Progenitor cell of endocrine pancreas (in vitro differentiated cells): ENCODE measurements at regions not wholly inside any gene's neighbourhood (a gene's known extent, or its start where the extent isn't known, plus 50 kb on each side); places are given as distances from the start of the nearest gene placed in this dataset.

Experiments
- DNase-seq: peaks from one replicate; pipeline ENCODE4 v3.0.0; 2021; ENCODE audit warnings: low spot score; ENCODE audit not compliant: unreplicated experiment
- H3K27ac Mint-ChIP-seq: 2 replicates; pipeline ENCODE4 v1.8.0; 2021; ENCODE audit warnings: mild to moderate bottlenecking, moderate library complexity, mixed read lengths
- H3K27me3 Mint-ChIP-seq: 2 replicates; pipeline ENCODE4 v1.8.0; 2021; ENCODE audit warnings: mixed read lengths
- H3K36me3 Mint-ChIP-seq: 2 replicates; pipeline ENCODE4 v1.8.0; 2022; ENCODE audit warnings: mixed read lengths; ENCODE audit not compliant: insufficient read depth
- H3K4me1 Mint-ChIP-seq: 2 replicates; pipeline ENCODE4 v1.8.0; 2021; ENCODE audit warnings: low read depth, mixed read lengths
- H3K4me3 Mint-ChIP-seq: 2 replicates; pipeline ENCODE4 v1.8.0; 2021; ENCODE audit warnings: low read depth, mild to moderate bottlenecking, moderate library complexity, mixed read lengths
- H3K9me3 Mint-ChIP-seq: 2 replicates; pipeline ENCODE4 v1.8.0; 2021; ENCODE audit warnings: low read depth, mixed read lengths
- TF ChIP-seq, protein P1 (sequence below): fragments of 200-600 bp; sonication (generic); IDR thresholded peaks from one replicate; pipeline ENCODE4 v1.5.0; 2021; ENCODE audit warnings: antibody characterized with exemption, mild to moderate bottlenecking; ENCODE audit not compliant: unreplicated experiment

DNA sequence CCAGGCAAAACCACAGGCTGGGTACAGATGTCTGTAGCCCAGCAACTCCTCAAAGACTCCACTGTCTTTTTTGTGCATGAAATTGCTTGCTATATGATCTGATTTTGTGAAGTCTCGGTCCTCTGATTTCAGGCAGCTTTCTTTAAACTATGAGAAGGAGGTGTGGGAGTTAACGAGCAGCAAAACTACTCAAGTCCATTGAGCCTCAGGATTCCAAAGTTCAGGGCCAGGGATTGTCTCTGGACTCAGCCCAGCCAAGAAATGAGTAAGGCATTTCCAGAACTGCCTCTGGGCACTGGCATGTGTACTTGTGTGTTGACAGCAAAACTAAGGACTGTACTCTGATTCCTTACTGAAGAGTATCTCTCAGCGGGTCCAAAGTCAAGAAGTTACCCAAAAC, 53.4 kb upstream of the GLIS3 start:
- H3K36me3 Mint-ChIP-seq, result no peaks in the 10 kb centered on the region
- H3K4me3 Mint-ChIP-seq, result no peak overlapping the region
- H3K4me1 Mint-ChIP-seq, result peaks cover 3% of the 10 kb centered on the region
- H3K27me3 Mint-ChIP-seq, result no peaks in the 10 kb centered on the region
- H3K9me3 Mint-ChIP-seq, result peaks cover 4% of the 10 kb centered on the region
- TF ChIP-seq, protein P1, sequence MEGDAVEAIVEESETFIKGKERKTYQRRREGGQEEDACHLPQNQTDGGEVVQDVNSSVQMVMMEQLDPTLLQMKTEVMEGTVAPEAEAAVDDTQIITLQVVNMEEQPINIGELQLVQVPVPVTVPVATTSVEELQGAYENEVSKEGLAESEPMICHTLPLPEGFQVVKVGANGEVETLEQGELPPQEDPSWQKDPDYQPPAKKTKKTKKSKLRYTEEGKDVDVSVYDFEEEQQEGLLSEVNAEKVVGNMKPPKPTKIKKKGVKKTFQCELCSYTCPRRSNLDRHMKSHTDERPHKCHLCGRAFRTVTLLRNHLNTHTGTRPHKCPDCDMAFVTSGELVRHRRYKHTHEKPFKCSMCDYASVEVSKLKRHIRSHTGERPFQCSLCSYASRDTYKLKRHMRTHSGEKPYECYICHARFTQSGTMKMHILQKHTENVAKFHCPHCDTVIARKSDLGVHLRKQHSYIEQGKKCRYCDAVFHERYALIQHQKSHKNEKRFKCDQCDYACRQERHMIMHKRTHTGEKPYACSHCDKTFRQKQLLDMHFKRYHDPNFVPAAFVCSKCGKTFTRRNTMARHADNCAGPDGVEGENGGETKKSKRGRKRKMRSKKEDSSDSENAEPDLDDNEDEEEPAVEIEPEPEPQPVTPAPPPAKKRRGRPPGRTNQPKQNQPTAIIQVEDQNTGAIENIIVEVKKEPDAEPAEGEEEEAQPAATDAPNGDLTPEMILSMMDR, result no peak
- no peak overlapping the region for H3K27ac Mint-ChIP-seq
- DNase-seq, result no peak

DNA sequence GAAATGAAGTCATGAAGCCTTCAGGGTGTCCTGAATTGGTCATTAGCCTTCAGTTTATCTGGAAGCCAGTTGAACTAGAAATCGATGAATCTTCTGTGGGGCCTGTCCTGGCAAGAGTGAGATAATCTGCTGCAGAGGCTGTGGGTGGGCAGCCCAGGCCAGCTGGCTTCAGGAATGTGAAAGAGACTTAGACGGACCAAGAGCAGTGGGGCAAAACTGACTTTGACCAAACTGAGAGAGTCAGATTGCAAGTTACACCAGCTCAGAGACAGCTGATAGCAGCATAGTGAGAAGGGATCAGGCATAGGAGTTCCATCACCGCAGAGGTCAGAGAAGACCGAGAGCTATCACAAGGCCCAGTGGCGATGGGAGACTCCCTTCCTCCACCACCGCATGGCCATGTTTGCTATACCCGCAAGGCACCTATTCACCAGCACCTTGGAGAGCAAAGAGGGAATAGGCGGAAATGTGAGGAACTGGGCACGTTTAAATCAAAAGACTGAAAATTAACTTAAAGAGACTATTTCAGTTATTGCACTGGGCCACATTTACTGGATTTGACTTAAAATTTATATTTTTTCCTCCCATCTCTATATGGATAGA, 50.0 kb upstream of the GLIS3 start:
- Mint-ChIP-seq H3K27ac (no peak overlapping the region), H3K27me3 (no peaks in the 10 kb centered on the region), H3K36me3 (no peaks in the 10 kb centered on the region), H3K4me1 (peaks cover 10% of the 10 kb centered on the region), H3K9me3 (peaks cover 3% of the 10 kb centered on the region), H3K4me3 (no peak overlapping the region)
- TF ChIP-seq, protein P1, result no peak
- no peak for DNase-seq
